IMR-90 (cell line): ENCODE measurements at regions not wholly inside any gene's neighbourhood (a gene's known extent, or its start where the extent isn't known, plus 50 kb on each side); places are given as distances from the start of the nearest gene placed in this dataset.

Experiments
- ATAC-seq: fragments of 200-7000 bp; cut with Tn5 transposase; 2 replicates; pipeline ENCODE4 v1.9.1; 2020; ENCODE audit warnings: low read depth, mild to moderate bottlenecking, moderate library complexity
- BruUV-seq: library from RNA; stranded (reverse); fragments of 400-500 nt; replicated peaks from 2 replicates; lab custom pipeline; 2021; lab: Mats Ljungman, UMichigan
- CTCF ChIA-PET: fragments of 300-600 bp; formaldehyde crosslinking; extraction: SDS; loops from one replicate; lab custom pipeline; 2021; ENCODE audit warnings: antibody characterized with exemption; lab: Yijun Ruan, JAX
- POLR2A ChIA-PET: fragments of 300-600 bp; sonication (Branson Sonifier 250); formaldehyde crosslinking; loops from one replicate; lab custom pipeline; 2022; ENCODE audit warnings: antibody characterized with exemption; ENCODE audit not compliant: unreplicated experiment; lab: Charles Lee
- DNase-seq: peaks from one replicate; pipeline ENCODE4 v3.0.0; 2013
- H2AFZ ChIP-seq: replicated peaks from 2 replicates; pipeline ENCODE3; 2013; ENCODE audit warnings: low read length, mild to moderate bottlenecking; ENCODE audit not compliant: poor library complexity
- H2AK5ac ChIP-seq: 2 replicates; pipeline ENCODE4 v1.6.1; 2013; ENCODE audit warnings: low read depth, low read length, inconsistent platforms
- H2AK9ac ChIP-seq: replicated peaks from 2 replicates; pipeline ENCODE3; 2013; ENCODE audit warnings: mild to moderate bottlenecking, low read depth, low read length, moderate library complexity; ENCODE audit not compliant: poor library complexity
- H2BK120ac ChIP-seq: 2 replicates; pipeline ENCODE4 v1.6.1; 2013; ENCODE audit warnings: low read depth, low read length, inconsistent platforms
- H2BK15ac ChIP-seq: 3 replicates; pipeline ENCODE4 v1.6.1; 2013; ENCODE audit warnings: low read depth, low read length, inconsistent platforms
- H2BK20ac ChIP-seq: 2 replicates; pipeline ENCODE4 v1.6.1; 2013; ENCODE audit warnings: low read depth, mild to moderate bottlenecking, inconsistent platforms, low read length, moderate library complexity
- H2BK5ac ChIP-seq: 2 replicates; pipeline ENCODE4 v1.6.1; 2013; ENCODE audit warnings: mild to moderate bottlenecking, low read depth, low read length, inconsistent platforms; ENCODE audit not compliant: poor library complexity, severe bottlenecking
- H3K14ac ChIP-seq: replicated peaks from 2 replicates; pipeline ENCODE4 v1.6.1; 2013; ENCODE audit warnings: low read depth, low read length, inconsistent platforms
- H3K18ac ChIP-seq: 2 replicates; pipeline ENCODE4 v1.6.1; 2013; ENCODE audit warnings: low read depth, low read length, control low read depth
- H3K23ac ChIP-seq: 2 replicates; pipeline ENCODE4 v1.6.1; 2013; ENCODE audit warnings: low read depth, low read length, inconsistent platforms
- H3K27ac ChIP-seq: 2 replicates; pipeline ENCODE4 v1.5.1; 2013; ENCODE audit warnings: mild to moderate bottlenecking, control low read depth, low read length; ENCODE audit not compliant: insufficient read depth
- H3K27me3 ChIP-seq: 2 replicates; pipeline ENCODE4 v1.6.1; 2013; ENCODE audit warnings: low read length; ENCODE audit not compliant: control insufficient read depth, insufficient read depth
- H3K36me3 ChIP-seq: 2 replicates; pipeline ENCODE4 v1.6.1; 2013; ENCODE audit warnings: low read length, mixed read lengths; ENCODE audit not compliant: control insufficient read depth, insufficient read depth
- H3K4ac ChIP-seq: 2 replicates; pipeline ENCODE4 v1.6.1; 2013; ENCODE audit warnings: low read depth, low read length, inconsistent platforms
- H3K4me1 ChIP-seq: 2 replicates; pipeline ENCODE4 v1.6.1; 2013; ENCODE audit warnings: low read length, mixed read lengths; ENCODE audit not compliant: control insufficient read depth, insufficient read depth
- H3K4me2 ChIP-seq: 2 replicates; pipeline ENCODE4 v1.6.1; 2013; ENCODE audit warnings: low read depth, mild to moderate bottlenecking, control low read depth, low read length, moderate library complexity
- H3K4me3 ChIP-seq: 2 replicates; pipeline ENCODE4 v1.5.1; 2013; ENCODE audit warnings: low read depth, mild to moderate bottlenecking, control low read depth, low read length, moderate library complexity; ENCODE audit not compliant: insufficient read depth
- H3K56ac ChIP-seq: 2 replicates; pipeline ENCODE4 v1.6.1; 2013; ENCODE audit warnings: low read length, inconsistent platforms; ENCODE audit not compliant: insufficient read depth; ENCODE audit errors: extremely low read depth
- H3K79me1 ChIP-seq, 2 experiments: 2 replicates each; pipeline ENCODE4 v1.6.1; 2013; ENCODE audit warnings: low read length in 2 of 2, inconsistent platforms in 1 of 2, low read depth in 1 of 2
- H3K9ac ChIP-seq: 2 replicates; pipeline ENCODE4 v1.6.1; 2013; ENCODE audit warnings: low read depth, low read length, control low read depth
- H3K9me1 ChIP-seq: 2 replicates; pipeline ENCODE4 v1.6.1; 2013; ENCODE audit warnings: low read length, inconsistent platforms; ENCODE audit not compliant: insufficient read depth
- H3K9me3 ChIP-seq: 2 replicates; pipeline ENCODE4 v1.6.1; 2013; ENCODE audit warnings: low read length; ENCODE audit not compliant: control insufficient read depth, insufficient read depth
- H4K20me1 ChIP-seq: 2 replicates; pipeline ENCODE4 v1.6.1; 2013; ENCODE audit warnings: low read length, inconsistent platforms; ENCODE audit not compliant: insufficient read depth
- H4K5ac ChIP-seq: 2 replicates; pipeline ENCODE4 v1.6.1; 2013; ENCODE audit warnings: mild to moderate bottlenecking, low read depth, low read length, control low read depth
- H4K8ac ChIP-seq, 2 experiments: 2 replicates each; pipeline ENCODE4 v1.6.1; 2013; ENCODE audit warnings: low read depth in 2 of 2, low read length in 2 of 2, control low read depth in 1 of 2, inconsistent platforms in 1 of 2
- H4K91ac ChIP-seq: 2 replicates; pipeline ENCODE4 v1.6.1; 2013; ENCODE audit warnings: low read depth, low read length, inconsistent platforms; ENCODE audit not compliant: insufficient read depth
- BHLHE40 ChIP-seq: fragments of 150-350 bp; IDR thresholded peaks from 2 replicates; pipeline ENCODE4 v1.6.1; 2016; ENCODE audit warnings: mild to moderate bottlenecking, low read depth, low read length
- CEBPB ChIP-seq: IDR thresholded peaks from 2 replicates; pipeline ENCODE4 v1.6.1; 2012; ENCODE audit warnings: low read depth, low read length, improper control_type of control experiment
- CHD1 ChIP-seq: IDR thresholded peaks from 2 replicates; pipeline ENCODE4 v1.6.1; 2012; ENCODE audit warnings: low read depth, low read length, improper control_type of control experiment
- FOS ChIP-seq: fragments of 150-350 bp; IDR thresholded peaks from 2 replicates; pipeline ENCODE4 v1.6.1; 2016; ENCODE audit warnings: low read depth, low read length
- MAFK ChIP-seq: IDR thresholded peaks from 2 replicates; pipeline ENCODE4 v1.6.1; 2012; ENCODE audit warnings: low read depth, low read length, improper control_type of control experiment
- MAZ ChIP-seq: IDR thresholded peaks from 2 replicates; pipeline ENCODE4 v1.6.1; 2012; ENCODE audit warnings: low read depth, mild to moderate bottlenecking, low read length, improper control_type of control experiment, moderate library complexity, borderline replicate concordance
- MXI1 ChIP-seq: IDR thresholded peaks from 2 replicates; pipeline ENCODE4 v1.6.1; 2012; ENCODE audit warnings: low read depth, mild to moderate bottlenecking, low read length, moderate library complexity, borderline replicate concordance
- NFE2L2 ChIP-seq: fragments of 150-350 bp; IDR thresholded peaks from 2 replicates; pipeline ENCODE4 v1.6.1; 2016; ENCODE audit warnings: low read depth, mild to moderate bottlenecking, low read length
- POLR2A ChIP-seq: IDR thresholded peaks from 2 replicates; pipeline ENCODE4 v1.6.1; 2012; ENCODE audit warnings: mild to moderate bottlenecking, low read depth, low read length
- RAD21 ChIP-seq: IDR thresholded peaks from 2 replicates; pipeline ENCODE4 v1.6.1; 2012; ENCODE audit warnings: low read length, improper control_type of control experiment
- RCOR1 ChIP-seq: IDR thresholded peaks from 2 replicates; pipeline ENCODE4 v1.6.1; 2012; ENCODE audit warnings: mild to moderate bottlenecking, low read length, improper control_type of control experiment; ENCODE audit not compliant: insufficient replicate concordance
- RFX5 ChIP-seq: IDR thresholded peaks from 2 replicates; pipeline ENCODE4 v1.8.0; 2012; ENCODE audit warnings: low read depth, mild to moderate bottlenecking, low read length, moderate library complexity
- SMC3 ChIP-seq: fragments of 150-350 bp; IDR thresholded peaks from 2 replicates; pipeline ENCODE4 v1.6.1; 2016; ENCODE audit warnings: low read depth, mild to moderate bottlenecking, antibody characterized with exemption, low read length, moderate library complexity
- WGBS, 2 experiments: methylation state at CpG; one replicate each; pipeline versions ENCODE4 v1.1.5 to v1.1.7; 2013; ENCODE audit warnings: missing lambda C conversion rate in 2 of 2; ENCODE audit not compliant: insufficient read length in 1 of 2; ENCODE audit errors: extremely low coverage in 2 of 2; 5-methylcytosine and 5-hydroxymethylcytosine counted together
- dilution Hi-C: fragments of 300-500 bp; cut with HindIII; formaldehyde crosslinking; loops from one replicate; pipeline ENCODE4 v1.14.3; 2018; ENCODE audit warnings: low sequenced_read_pairs; ENCODE audit not compliant: unreplicated experiment
- in situ Hi-C: fragments of 300-500 bp; cut with MboI; formaldehyde crosslinking; loops from 3 replicates; pipeline ENCODE4 v1.14.3; 2019; ENCODE audit warnings: low sequenced_read_pairs, inconsistent platforms, mixed read lengths
- intact Hi-C: fragments of 100-400 bp; cut with micrococcal nuclease; formaldehyde crosslinking; loops from 2 replicates; pipeline ENCODE4 v1.10.0; 2022
- TF ChIP-seq, protein P1 (sequence below): conservative IDR thresholded peaks from 2 replicates; pipeline ENCODE4 v1.5.1; 2012; ENCODE audit warnings: mild to moderate bottlenecking, low read depth, low read length, improper control_type of control experiment
- TF ChIP-seq, protein P2 (sequence below): fragments of 150-350 bp; IDR thresholded peaks from 2 replicates; pipeline ENCODE4 v1.6.1; 2017; ENCODE audit warnings: mild to moderate bottlenecking, antibody characterized with exemption, low read length, low read depth
- TF ChIP-seq, protein P3 (sequence below): fragments of 150-350 bp; IDR thresholded peaks from 2 replicates; pipeline ENCODE4 v1.6.1; 2016; ENCODE audit warnings: low read depth, mild to moderate bottlenecking, low read length, moderate library complexity, borderline replicate concordance

DNA sequence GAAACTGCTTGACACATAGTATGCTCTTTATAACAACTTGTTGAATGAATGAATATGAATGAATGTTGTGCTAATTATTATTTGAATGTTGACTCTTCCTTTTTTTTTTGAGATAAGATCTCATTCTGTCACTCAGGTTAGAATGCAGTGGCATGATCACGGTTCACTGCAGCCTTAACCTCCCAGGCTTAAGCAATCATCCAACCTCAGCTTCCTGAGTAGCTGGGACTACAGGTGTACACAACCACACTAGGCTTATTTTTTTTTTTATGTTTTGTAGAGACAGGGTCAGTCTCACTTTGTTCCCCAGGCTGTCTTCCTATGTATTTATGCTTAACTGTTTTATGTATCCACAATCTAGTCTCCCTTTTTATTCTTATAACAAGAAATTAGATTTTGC lies 114.7 kb upstream of the WDFY3 start:
- CTCF ChIA-PET = no interaction called here
- H3K14ac ChIP-seq = no peak overlapping the region
- H2AK5ac ChIP-seq = no peak overlapping the region
- H2BK15ac ChIP-seq = no peak overlapping the region
- no peaks in the 10 kb centered on the region for H3K9me3 ChIP-seq
- no peak overlapping the region for H3K27ac ChIP-seq
- H2AFZ ChIP-seq = no peak overlapping the region
- no peak overlapping the region for H3K4ac ChIP-seq
- no peaks in the 10 kb centered on the region for H3K4me1 ChIP-seq
- no TSS peak for BruUV-seq
- no peak overlapping the region for H4K5ac ChIP-seq
- H2BK5ac ChIP-seq = no peak overlapping the region
- ATAC-seq (no peak), DNase-seq (no peak)
- no peak overlapping the region for H3K18ac ChIP-seq
- no CpG with 5 or more reads among the region's 1 CpG for WGBS, 2 experiments
- H3K9me1 ChIP-seq = no peaks in the 10 kb centered on the region
- no peak overlapping the region for H2AK9ac ChIP-seq
- POLR2A ChIA-PET = no interaction called here
- H3K9ac ChIP-seq = no peak overlapping the region
- H3K79me1 ChIP-seq = no peaks in the 10 kb centered on the region
- no peak overlapping the region for H3K4me2 ChIP-seq
- no peak overlapping the region for H3K56ac ChIP-seq
- no peak overlapping the region for H4K91ac ChIP-seq
- H3K27me3 ChIP-seq = no peaks in the 10 kb centered on the region
- dilution Hi-C loops = no loop called here
- no peak overlapping the region for H3K23ac ChIP-seq
- TF ChIP-seq, protein P1, sequence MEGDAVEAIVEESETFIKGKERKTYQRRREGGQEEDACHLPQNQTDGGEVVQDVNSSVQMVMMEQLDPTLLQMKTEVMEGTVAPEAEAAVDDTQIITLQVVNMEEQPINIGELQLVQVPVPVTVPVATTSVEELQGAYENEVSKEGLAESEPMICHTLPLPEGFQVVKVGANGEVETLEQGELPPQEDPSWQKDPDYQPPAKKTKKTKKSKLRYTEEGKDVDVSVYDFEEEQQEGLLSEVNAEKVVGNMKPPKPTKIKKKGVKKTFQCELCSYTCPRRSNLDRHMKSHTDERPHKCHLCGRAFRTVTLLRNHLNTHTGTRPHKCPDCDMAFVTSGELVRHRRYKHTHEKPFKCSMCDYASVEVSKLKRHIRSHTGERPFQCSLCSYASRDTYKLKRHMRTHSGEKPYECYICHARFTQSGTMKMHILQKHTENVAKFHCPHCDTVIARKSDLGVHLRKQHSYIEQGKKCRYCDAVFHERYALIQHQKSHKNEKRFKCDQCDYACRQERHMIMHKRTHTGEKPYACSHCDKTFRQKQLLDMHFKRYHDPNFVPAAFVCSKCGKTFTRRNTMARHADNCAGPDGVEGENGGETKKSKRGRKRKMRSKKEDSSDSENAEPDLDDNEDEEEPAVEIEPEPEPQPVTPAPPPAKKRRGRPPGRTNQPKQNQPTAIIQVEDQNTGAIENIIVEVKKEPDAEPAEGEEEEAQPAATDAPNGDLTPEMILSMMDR = no peak
- TF ChIP-seq MAZ (no peak), CHD1 (no peak), RCOR1 (no peak), RAD21 (no peak), MAFK (no peak), BHLHE40 (no peak), CEBPB (no peak), POLR2A (no peak), SMC3 (no peak), NFE2L2 (no peak), FOS (no peak), MXI1 (no peak), RFX5 (no peak)
- TF ChIP-seq, protein P2, sequence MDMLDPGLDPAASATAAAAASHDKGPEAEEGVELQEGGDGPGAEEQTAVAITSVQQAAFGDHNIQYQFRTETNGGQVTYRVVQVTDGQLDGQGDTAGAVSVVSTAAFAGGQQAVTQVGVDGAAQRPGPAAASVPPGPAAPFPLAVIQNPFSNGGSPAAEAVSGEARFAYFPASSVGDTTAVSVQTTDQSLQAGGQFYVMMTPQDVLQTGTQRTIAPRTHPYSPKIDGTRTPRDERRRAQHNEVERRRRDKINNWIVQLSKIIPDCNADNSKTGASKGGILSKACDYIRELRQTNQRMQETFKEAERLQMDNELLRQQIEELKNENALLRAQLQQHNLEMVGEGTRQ = no peak
- TF ChIP-seq, protein P3, sequence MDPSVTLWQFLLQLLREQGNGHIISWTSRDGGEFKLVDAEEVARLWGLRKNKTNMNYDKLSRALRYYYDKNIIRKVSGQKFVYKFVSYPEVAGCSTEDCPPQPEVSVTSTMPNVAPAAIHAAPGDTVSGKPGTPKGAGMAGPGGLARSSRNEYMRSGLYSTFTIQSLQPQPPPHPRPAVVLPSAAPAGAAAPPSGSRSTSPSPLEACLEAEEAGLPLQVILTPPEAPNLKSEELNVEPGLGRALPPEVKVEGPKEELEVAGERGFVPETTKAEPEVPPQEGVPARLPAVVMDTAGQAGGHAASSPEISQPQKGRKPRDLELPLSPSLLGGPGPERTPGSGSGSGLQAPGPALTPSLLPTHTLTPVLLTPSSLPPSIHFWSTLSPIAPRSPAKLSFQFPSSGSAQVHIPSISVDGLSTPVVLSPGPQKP = no peak
- in situ Hi-C loops = no loop called here
- no peak overlapping the region for H3K4me3 ChIP-seq
- no peak overlapping the region for H4K8ac ChIP-seq
- H3K36me3 ChIP-seq = no peaks in the 10 kb centered on the region
- no peak overlapping the region for H2BK20ac ChIP-seq
- H2BK120ac ChIP-seq = no peak overlapping the region
- intact Hi-C loops = no loop called here
- no peaks in the 10 kb centered on the region for H4K20me1 ChIP-seq
